ENCODE measurements at regions not wholly inside any gene's neighbourhood (a gene's known extent, or its start where the extent isn't known, plus 50 kb on each side); places are given as distances from the start of the nearest gene placed in this dataset.

DNA sequence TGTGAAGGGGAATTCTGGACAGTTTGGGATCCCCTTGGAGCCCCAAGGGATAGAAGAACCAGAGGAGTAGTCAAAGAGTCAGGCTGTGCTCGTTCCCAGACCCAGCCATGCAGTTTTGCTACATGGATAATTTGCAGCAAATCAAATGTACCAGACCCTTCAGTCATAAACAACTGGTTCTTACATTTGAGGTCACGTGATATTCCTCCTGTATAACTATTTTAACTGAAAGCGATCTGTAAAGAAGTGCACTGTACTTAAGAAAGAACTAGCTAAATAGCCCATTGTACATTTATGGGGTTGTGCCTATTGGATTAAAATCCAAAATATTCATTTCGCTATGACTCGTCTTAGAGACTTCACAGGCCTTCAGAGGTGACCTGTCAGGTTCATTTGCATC is 550.2 kb upstream of the TENM3 start:
- ATAC-seq: no peak
- Histone ChIP-seq H3K36me3 (no peaks in the 10 kb centered on the region), H3K27me3 (no peaks in the 10 kb centered on the region), H3K4me3 (no peak overlapping the region), H3K9me3 (peaks cover 0 to 4% (median 0%) of the 10 kb centered on the region in 12 donors), H3K4me1 (no peaks in the 10 kb centered on the region), H3K27ac (no peak overlapping the region)
- intact Hi-C loops (cut with DNase I): no loop called here
- WGBS, 4 donors: 77 to 85% (median 82%) methylated on average over 5 of the region's 5 CpGs
- no peak for DNase-seq
- no peak for TF ChIP-seq CTCF (IDR thresholded peaks at IDR 0.05)
- TF ChIP-seq POLR2A (IDR thresholded peaks at IDR 0.05): no peak

GRCh38 chr4:181693517-181693916 is 549.7 kb upstream of the TENM3 start:
- intact Hi-C loops (cut with DNase I): no loop called here
- ATAC-seq (no peak), DNase-seq (no peak)
- Histone ChIP-seq H3K4me1 (no peaks in the 10 kb centered on the region), H3K27ac (no peak overlapping the region), H3K4me3 (no peak overlapping the region), H3K27me3 (no peaks in the 10 kb centered on the region), H3K36me3 (no peaks in the 10 kb centered on the region), H3K9me3 (peaks cover 0 to 4% (median 0%) of the 10 kb centered on the region in 12 donors)
- WGBS, 4 donors: 70 to 76% (median 72%) methylated on average over 7 of the region's 7 CpGs
- TF ChIP-seq CTCF (IDR thresholded peaks at IDR 0.05) (no peak), POLR2A (IDR thresholded peaks at IDR 0.05) (no peak)

DNA sequence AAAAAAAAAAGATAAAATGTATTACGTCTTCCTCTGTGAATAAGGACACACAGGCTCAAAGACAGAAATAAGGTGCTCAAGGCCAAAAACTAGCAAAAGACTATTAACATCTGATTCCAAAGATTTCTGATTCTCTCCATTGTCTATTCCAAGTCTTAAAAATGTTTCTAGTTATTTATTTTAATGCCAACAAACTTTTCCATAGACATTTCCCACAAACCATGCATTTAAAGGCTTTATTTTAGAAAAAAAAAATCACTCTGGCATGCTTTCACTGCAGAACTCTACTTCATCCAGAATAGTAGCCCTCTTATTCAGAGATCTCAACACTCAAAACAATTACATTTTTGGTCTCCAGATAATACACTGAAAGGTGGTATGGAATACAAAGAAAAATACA is 545.0 kb upstream of the TENM3 start:
- Histone ChIP-seq H3K27me3 (no peaks in the 10 kb centered on the region), H3K9me3 (peaks cover 0 to 4% (median 0%) of the 10 kb centered on the region in 12 donors), H3K27ac (no peak overlapping the region), H3K4me1 (no peaks in the 10 kb centered on the region), H3K36me3 (no peaks in the 10 kb centered on the region), H3K4me3 (no peak overlapping the region)
- ATAC-seq: no peak
- no peak for DNase-seq
- TF ChIP-seq CTCF (IDR thresholded peaks at IDR 0.05) (no peak), POLR2A (IDR thresholded peaks at IDR 0.05) (no peak)
- 67 to 81% (median 80%) methylated on average over 1 of the region's 1 CpG for WGBS, 4 donors
- intact Hi-C loops (cut with DNase I): no loop called here

DNA sequence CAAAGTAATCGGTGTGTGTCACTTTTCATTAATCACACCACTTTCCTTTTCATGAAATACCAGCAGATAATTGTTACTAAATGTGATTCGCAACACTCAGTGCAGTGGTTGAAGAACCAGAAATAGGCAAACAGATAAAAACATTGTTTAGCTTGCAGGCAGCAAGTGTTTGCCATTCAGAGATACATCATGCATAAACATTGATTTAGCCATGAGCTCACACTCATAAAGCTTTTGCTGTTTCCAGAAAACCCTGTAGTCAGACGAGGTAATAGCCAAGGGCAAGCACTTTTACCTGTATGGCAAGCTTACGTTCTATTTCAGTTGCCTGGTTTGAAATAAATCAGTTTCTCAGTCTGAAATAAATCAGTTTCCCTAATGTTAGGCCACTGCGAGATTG is 542.0 kb upstream of the TENM3 start:
- no peak overlapping the region for H3K4me3 ChIP-seq
- no peak for TF ChIP-seq POLR2A (IDR thresholded peaks at IDR 0.05)
- no peak for TF ChIP-seq CTCF (IDR thresholded peaks at IDR 0.05)
- H3K36me3 ChIP-seq: no peaks in the 10 kb centered on the region
- H3K27me3 ChIP-seq: no peaks in the 10 kb centered on the region
- intact Hi-C loops (cut with DNase I): no loop called here
- WGBS, 4 donors: 57 to 72% (median 64%) methylated on average over 5 of the region's 5 CpGs
- H3K4me1 ChIP-seq: no peaks in the 10 kb centered on the region
- no peak overlapping the region for H3K27ac ChIP-seq
- no peak for ATAC-seq
- DNase-seq: no peak
- H3K9me3 ChIP-seq: no peaks in the 10 kb centered on the region

All from heart left ventricle (tissue), 16 donors.